CD8-positive, alpha-beta memory T cell (primary cell): ENCODE measurements at regions not wholly inside any gene's neighbourhood (a gene's known extent, or its start where the extent isn't known, plus 50 kb on each side); places are given as distances from the start of the nearest gene placed in this dataset.

Source experiments
- CTCF ChIA-PET: fragments of 350-600 bp; sonication (Branson Sonifier 250); formaldehyde crosslinking; loops from one replicate; lab custom pipeline; 2021; ENCODE audit warnings: antibody characterized with exemption; lab: Charles Lee
- POLR2A ChIA-PET: fragments of 350-600 bp; sonication (Branson Sonifier 250); formaldehyde crosslinking; loops from one replicate; lab custom pipeline; 2021; ENCODE audit warnings: antibody characterized with exemption; lab: Charles Lee
- DNase-seq, 5 donors: peaks; one replicate each; pipeline versions ENCODE4 v3.0.0 to v3.0.0-alpha.2; 2020 to 2022; ENCODE audit warnings: mixed read lengths in 1 of 5
- H3K27ac ChIP-seq: one replicate; pipeline ENCODE4 v1.7.0; 2013; ENCODE audit warnings: low read depth, mild to moderate bottlenecking, low read length, moderate library complexity
- H3K27me3 ChIP-seq: 2 replicates; pipeline ENCODE4 v1.7.0; 2013; ENCODE audit warnings: low read length, mild to moderate bottlenecking; ENCODE audit not compliant: insufficient read depth, poor library complexity, severe bottlenecking
- H3K36me3 ChIP-seq: 2 replicates; pipeline ENCODE4 v1.7.0; 2013; ENCODE audit warnings: mild to moderate bottlenecking, low read length, moderate library complexity; ENCODE audit not compliant: insufficient read depth
- H3K4me1 ChIP-seq: 2 replicates; pipeline ENCODE4 v1.7.0; 2013; ENCODE audit warnings: mild to moderate bottlenecking, low read length, moderate library complexity; ENCODE audit not compliant: insufficient read depth
- H3K4me3 ChIP-seq: 2 replicates; pipeline ENCODE4 v1.7.0; 2013; ENCODE audit warnings: mild to moderate bottlenecking, low read length
- H3K9me3 ChIP-seq: 2 replicates; pipeline ENCODE4 v1.7.0; 2013; ENCODE audit warnings: mild to moderate bottlenecking, low read length
- H3K27ac Mint-ChIP-seq, 8 donors: one replicate each; pipeline ENCODE4 v1.8.0; 2020 to 2021; ENCODE audit warnings: mixed read lengths in 8 of 8, mild to moderate bottlenecking in 6 of 8, inconsistent platforms in 3 of 8, moderate library complexity in 3 of 8
- H3K27me3 Mint-ChIP-seq, 2 donors: one replicate each; pipeline ENCODE4 v1.8.0; 2020 to 2021; ENCODE audit warnings: mixed read lengths in 2 of 2, mild to moderate bottlenecking in 1 of 2, moderate library complexity in 1 of 2
- H3K36me3 Mint-ChIP-seq, 3 donors: one replicate each; pipeline ENCODE4 v1.8.0; 2020 to 2021; ENCODE audit warnings: mixed read lengths in 3 of 3, inconsistent platforms in 1 of 3, mild to moderate bottlenecking in 1 of 3
- H3K4me1 Mint-ChIP-seq, 3 donors: one replicate each; pipeline ENCODE4 v1.8.0; 2020 to 2021; ENCODE audit warnings: mixed read lengths in 3 of 3, inconsistent platforms in 1 of 3, mild to moderate bottlenecking in 1 of 3
- H3K4me3 Mint-ChIP-seq, 7 donors: one replicate each; pipeline ENCODE4 v1.8.0; 2020 to 2021; ENCODE audit warnings: mixed read lengths in 7 of 7, mild to moderate bottlenecking in 6 of 7, moderate library complexity in 4 of 7, inconsistent platforms in 2 of 7
- H3K9me3 Mint-ChIP-seq, 5 donors: one replicate each; pipeline ENCODE4 v1.8.0; 2020 to 2022; ENCODE audit warnings: mixed read lengths in 5 of 5, mild to moderate bottlenecking in 3 of 5, moderate library complexity in 2 of 5, inconsistent platforms in 1 of 5

DNA sequence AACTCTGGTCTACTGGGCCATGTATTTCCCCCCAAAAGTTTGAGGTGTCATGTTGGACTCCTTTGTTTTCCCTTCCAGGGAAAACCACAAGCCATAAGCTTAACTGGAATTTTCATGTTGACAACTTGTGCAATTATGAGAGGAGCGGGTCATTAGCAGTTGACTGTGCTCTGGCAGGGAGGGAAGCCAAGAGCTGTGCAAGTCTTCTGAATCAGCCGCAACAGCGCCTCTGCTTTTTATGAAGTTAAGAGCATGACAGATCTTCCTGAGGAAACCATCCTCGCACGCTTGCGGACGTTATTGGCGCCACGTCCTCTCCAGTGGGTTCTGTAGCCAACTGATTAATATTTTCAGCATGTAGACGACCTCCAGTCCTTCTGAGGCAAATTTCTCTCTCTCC, 148.7 kb upstream of the MKI67 start:
- no peaks in the 10 kb centered on the region for H3K9me3 ChIP-seq
- no peaks in the 10 kb centered on the region for H3K4me1 ChIP-seq
- peaks cover 9% of the 10 kb centered on the region for H3K27me3 ChIP-seq
- Mint-ChIP-seq H3K27me3 (peaks cover 18 to 70% of the 10 kb centered on the region in 2 donors), H3K36me3 (no peaks in the 10 kb centered on the region), H3K4me1 (peaks cover 7 to 17% (median 13%) of the 10 kb centered on the region in 3 donors), H3K4me3 (peak overlapping the region in 6 of 7 donors; percentile 7 to 71 (median 36)), H3K27ac (no peak overlapping the region), H3K9me3 (no peaks in the 10 kb centered on the region)
- no peaks in the 10 kb centered on the region for H3K36me3 ChIP-seq
- no peak overlapping the region for H3K4me3 ChIP-seq
- no peak for DNase-seq
- ChIA-PET POLR2A (no interaction called here), CTCF (interaction anchor here (1.4 kb wide), 1 partner anchor 11 kb away, joined by 3 read pairs; no protein-coding TSS in a partner anchor)
- no peak overlapping the region for H3K27ac ChIP-seq

DNA sequence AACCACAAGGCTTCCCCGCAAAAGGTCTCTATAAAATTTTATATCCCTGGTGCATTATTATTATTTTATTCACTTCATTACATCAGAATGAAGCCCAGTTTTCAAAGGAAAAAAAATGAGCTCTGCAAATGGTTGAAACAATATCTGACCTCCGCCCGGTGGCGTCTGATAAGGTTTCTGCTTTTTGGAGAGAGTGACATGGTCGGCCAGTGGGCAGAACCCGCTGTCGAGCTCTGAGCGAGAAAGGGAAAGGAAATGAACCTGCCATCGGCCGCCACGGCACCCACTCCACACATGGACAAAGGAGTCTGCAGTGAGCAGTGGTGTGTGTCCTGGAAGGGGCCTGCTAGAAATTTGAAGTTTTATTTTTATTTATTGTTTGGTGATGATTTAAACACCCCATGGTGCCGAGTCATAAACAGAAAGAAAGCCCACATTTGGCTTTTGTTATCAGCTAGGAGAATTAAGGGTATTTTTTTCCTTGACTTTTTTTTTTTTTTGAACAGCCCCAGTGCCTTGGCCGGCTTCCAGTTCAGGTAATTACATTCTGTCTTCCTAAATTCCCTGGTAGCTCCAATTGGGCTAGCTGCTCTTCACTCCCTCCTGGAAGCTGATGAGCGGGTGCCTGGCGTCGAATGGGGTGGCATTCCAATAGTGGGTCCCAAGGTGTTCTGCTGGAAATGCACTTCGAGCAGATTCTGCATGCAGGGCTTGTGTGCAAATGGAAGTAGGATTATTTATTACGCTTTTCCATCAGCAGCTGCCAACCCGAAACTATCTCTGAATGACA, 149.4 kb upstream of the MKI67 start:
- H3K36me3 ChIP-seq = no peaks in the 10 kb centered on the region
- Mint-ChIP-seq H3K36me3 (peaks cover 0 to 2% (median 0%) of the 10 kb centered on the region in 3 donors), H3K4me3 (peak overlapping the region in 6 of 7 donors; percentile 7 to 71 (median 36)), H3K4me1 (peaks cover 7 to 17% (median 13%) of the 10 kb centered on the region in 3 donors), H3K27ac (no peak overlapping the region), H3K27me3 (peaks cover 18 to 63% of the 10 kb centered on the region in 2 donors), H3K9me3 (no peaks in the 10 kb centered on the region)
- DNase-seq = no peak
- ChIA-PET POLR2A (no interaction called here), CTCF (interaction anchor here (1.4 kb wide), 1 partner anchor 11 kb away, joined by 3 read pairs; no protein-coding TSS in a partner anchor)
- H3K4me3 ChIP-seq = no peak overlapping the region
- H3K9me3 ChIP-seq = no peaks in the 10 kb centered on the region
- H3K27ac ChIP-seq = no peak overlapping the region
- H3K27me3 ChIP-seq = peaks cover 9% of the 10 kb centered on the region
- no peaks in the 10 kb centered on the region for H3K4me1 ChIP-seq

DNA sequence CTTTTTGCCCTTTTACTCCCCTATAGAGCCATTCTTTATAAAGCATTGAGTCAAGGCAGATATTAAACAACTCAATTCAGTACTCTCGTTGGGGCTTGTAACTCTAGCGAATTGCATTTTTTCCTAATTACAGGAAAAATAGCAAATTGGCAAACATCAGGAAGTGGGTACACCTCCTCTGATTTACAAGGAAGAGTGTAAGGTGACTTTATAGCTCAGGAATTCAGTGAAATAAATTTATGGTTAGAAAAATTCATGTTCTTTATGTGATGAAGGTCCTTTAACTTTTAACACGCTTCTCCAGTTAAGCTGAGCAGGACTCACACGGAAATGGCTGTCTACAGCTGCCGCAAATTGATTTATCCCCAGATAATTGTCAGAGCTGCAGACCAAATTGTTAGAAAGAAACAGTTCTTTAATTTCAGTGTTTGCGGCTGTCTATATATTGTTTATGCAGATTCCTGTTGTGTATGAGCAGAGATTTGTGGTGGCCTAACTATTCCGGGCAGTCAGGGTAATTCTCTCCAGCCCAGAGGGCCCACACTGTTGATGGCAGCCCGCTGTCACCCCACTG, 151.1 kb upstream of the MKI67 start:
- peaks cover 7 to 17% (median 13%) of the 10 kb centered on the region in 3 donors for H3K4me1 Mint-ChIP-seq
- no peaks in the 10 kb centered on the region for H3K9me3 Mint-ChIP-seq
- H3K9me3 ChIP-seq = no peaks in the 10 kb centered on the region
- peaks cover 13 to 47% of the 10 kb centered on the region in 2 donors for H3K27me3 Mint-ChIP-seq
- H3K27ac ChIP-seq = no peak overlapping the region
- H3K4me3 ChIP-seq = no peak overlapping the region
- POLR2A ChIA-PET = no interaction called here
- H3K36me3 ChIP-seq = no peaks in the 10 kb centered on the region
- H3K27me3 ChIP-seq = peaks cover 9% of the 10 kb centered on the region
- H3K4me1 ChIP-seq = no peaks in the 10 kb centered on the region
- no peak for DNase-seq
- H3K4me3 Mint-ChIP-seq = no peak overlapping the region
- peaks cover 0 to 2% (median 0%) of the 10 kb centered on the region in 3 donors for H3K36me3 Mint-ChIP-seq
- no peak overlapping the region for H3K27ac Mint-ChIP-seq
- CTCF ChIA-PET = no interaction called here

- H3K27ac ChIP-seq = no peak overlapping the region
- H3K27me3 Mint-ChIP-seq = peaks cover 13 to 44% of the 10 kb centered on the region in 2 donors
- H3K27ac Mint-ChIP-seq = no peak overlapping the region
- peaks cover 0 to 2% (median 0%) of the 10 kb centered on the region in 3 donors for H3K36me3 Mint-ChIP-seq
- no peaks in the 10 kb centered on the region for H3K9me3 Mint-ChIP-seq
- H3K9me3 ChIP-seq = no peaks in the 10 kb centered on the region
- H3K4me3 ChIP-seq = no peak overlapping the region
- POLR2A ChIA-PET = no interaction called here
- no peaks in the 10 kb centered on the region for H3K36me3 ChIP-seq
- CTCF ChIA-PET = no interaction called here
- no peak overlapping the region for H3K4me3 Mint-ChIP-seq
- H3K27me3 ChIP-seq = peaks cover 9% of the 10 kb centered on the region
- H3K4me1 Mint-ChIP-seq = peaks cover 7 to 17% (median 13%) of the 10 kb centered on the region in 3 donors
- H3K4me1 ChIP-seq = no peaks in the 10 kb centered on the region
- DNase-seq = no peak
Measured at GRCh38 chr10:128278362-128278761, 152.1 kb upstream of the MKI67 start.

GRCh38 chr10:128280271-128280670, 154.0 kb upstream of the MKI67 start:
- Histone ChIP-seq H3K27me3 (peaks cover 9% of the 10 kb centered on the region), H3K36me3 (no peaks in the 10 kb centered on the region), H3K9me3 (no peaks in the 10 kb centered on the region), H3K4me3 (no peak overlapping the region), H3K27ac (no peak overlapping the region), H3K4me1 (no peaks in the 10 kb centered on the region)
- H3K4me1 Mint-ChIP-seq = peaks cover 3 to 5% (median 5%) of the 10 kb centered on the region in 3 donors
- DNase-seq = no peak
- H3K4me3 Mint-ChIP-seq = no peak overlapping the region
- ChIA-PET POLR2A (no interaction called here), CTCF (no interaction called here)
- peaks cover 0 to 3% (median 0%) of the 10 kb centered on the region in 5 donors for H3K9me3 Mint-ChIP-seq
- H3K27ac Mint-ChIP-seq = no peak overlapping the region
- H3K36me3 Mint-ChIP-seq = peaks cover 0 to 4% (median 0%) of the 10 kb centered on the region in 3 donors
- H3K27me3 Mint-ChIP-seq = peaks cover 8 to 43% of the 10 kb centered on the region in 2 donors

DNA sequence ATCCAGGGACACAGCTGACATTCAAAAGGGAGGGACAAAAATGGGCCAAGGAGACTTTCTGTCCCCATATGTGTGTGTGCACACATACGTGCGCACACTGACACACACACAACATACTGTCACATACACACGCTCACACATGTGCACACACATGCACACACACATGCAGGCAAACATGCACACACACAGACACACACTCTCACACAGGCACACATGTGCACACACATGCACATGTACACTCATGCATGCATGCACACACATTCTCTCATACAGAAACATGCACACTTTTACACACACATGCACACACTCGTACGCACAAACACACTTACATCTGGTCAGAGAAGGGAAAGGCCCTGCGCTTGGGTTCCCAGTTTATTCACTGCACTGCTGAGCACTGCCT, 155.1 kb upstream of the MKI67 start:
- Histone ChIP-seq H3K4me3 (no peak overlapping the region), H3K36me3 (no peaks in the 10 kb centered on the region), H3K27me3 (peaks cover 5% of the 10 kb centered on the region), H3K9me3 (no peaks in the 10 kb centered on the region), H3K27ac (no peak overlapping the region), H3K4me1 (no peaks in the 10 kb centered on the region)
- Mint-ChIP-seq H3K27ac (no peak overlapping the region), H3K36me3 (peaks cover 0 to 4% (median 0%) of the 10 kb centered on the region in 3 donors), H3K4me3 (no peak overlapping the region), H3K9me3 (peaks cover 0 to 7% (median 0%) of the 10 kb centered on the region in 5 donors), H3K4me1 (no peaks in the 10 kb centered on the region), H3K27me3 (peaks cover 14 to 49% of the 10 kb centered on the region in 2 donors)
- ChIA-PET POLR2A (no interaction called here), CTCF (no interaction called here)
- DNase-seq = no peak

DNA sequence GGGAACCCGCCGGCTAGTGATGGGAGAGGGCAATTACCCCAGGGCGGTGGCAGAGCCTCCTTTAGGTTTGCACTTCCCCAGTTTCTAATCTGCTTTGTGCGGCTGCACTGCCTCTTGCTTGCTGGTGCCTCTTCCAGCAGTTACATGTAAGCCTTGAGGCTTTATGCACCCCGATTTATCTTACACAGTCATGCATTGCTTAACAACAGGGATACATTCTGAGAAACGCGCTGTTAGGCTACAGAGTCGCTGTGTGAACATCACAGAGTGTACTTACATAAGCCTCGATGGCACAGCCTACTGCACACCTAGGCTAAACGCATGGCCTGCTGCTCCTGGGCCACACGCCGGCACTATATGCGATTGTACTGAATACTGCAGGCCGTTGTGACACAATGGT, 155.6 kb upstream of the MKI67 start:
- H3K4me1 Mint-ChIP-seq = no peaks in the 10 kb centered on the region
- H3K4me3 Mint-ChIP-seq = no peak overlapping the region
- H3K9me3 Mint-ChIP-seq = peaks cover 0 to 7% (median 0%) of the 10 kb centered on the region in 5 donors
- Histone ChIP-seq H3K27ac (no peak overlapping the region), H3K9me3 (no peaks in the 10 kb centered on the region), H3K27me3 (peaks cover 5% of the 10 kb centered on the region), H3K4me1 (no peaks in the 10 kb centered on the region), H3K4me3 (no peak overlapping the region), H3K36me3 (no peaks in the 10 kb centered on the region)
- ChIA-PET POLR2A (no interaction called here), CTCF (no interaction called here)
- H3K27ac Mint-ChIP-seq = no peak overlapping the region
- H3K36me3 Mint-ChIP-seq = peaks cover 0 to 4% (median 0%) of the 10 kb centered on the region in 3 donors
- H3K27me3 Mint-ChIP-seq = peaks cover 16 to 44% of the 10 kb centered on the region in 2 donors
- DNase-seq = no peak

GRCh38 chr10:128286141-128286761, 160.0 kb upstream of the MKI67 start:
- ChIA-PET POLR2A (no interaction called here), CTCF (no interaction called here)
- Mint-ChIP-seq H3K27me3 (peaks cover 23 to 62% of the 10 kb centered on the region in 2 donors), H3K4me1 (no peaks in the 10 kb centered on the region), H3K9me3 (peaks cover 0 to 9% (median 2%) of the 10 kb centered on the region in 5 donors), H3K36me3 (peaks cover 0 to 18% (median 6%) of the 10 kb centered on the region in 3 donors), H3K27ac (no peak overlapping the region), H3K4me3 (no peak overlapping the region)
- no peaks in the 10 kb centered on the region for H3K4me1 ChIP-seq
- no peak for DNase-seq
- no peak overlapping the region for H3K4me3 ChIP-seq
- H3K9me3 ChIP-seq = no peaks in the 10 kb centered on the region
- H3K36me3 ChIP-seq = no peaks in the 10 kb centered on the region
- no peak overlapping the region for H3K27ac ChIP-seq
- no peaks in the 10 kb centered on the region for H3K27me3 ChIP-seq
